Prostate gland (tissue), 1 donor: ENCODE measurements at regions not wholly inside any gene's neighbourhood (a gene's known extent, or its start where the extent isn't known, plus 50 kb on each side); places are given as distances from the start of the nearest gene placed in this dataset.

Experiments used
- POLR2A ChIP-seq: fragments of 450-650 bp; IDR thresholded peaks from one replicate; pipeline ENCODE4 v1.6.1; 2016; ENCODE audit warnings: antibody characterized with exemption, mild to moderate bottlenecking
- POLR2AphosphoS5 ChIP-seq: sonication (generic); formaldehyde crosslinking; IDR thresholded peaks from one replicate; pipeline ENCODE4 v1.6.1; 2017; ENCODE audit warnings: antibody characterized with exemption

- no peak for TF ChIP-seq POLR2AphosphoS5
- no peak for TF ChIP-seq POLR2A
Observed at GRCh38 chr2:5562865-5563264, 129.3 kb upstream of the SOX11 start.
